Stimulated activated CD4-positive, alpha-beta T cell treated with anti-CD3 and anti-CD28 coated beads, Interleukin-2, amount 100 ng/mL, for 4 hours (primary cell): ENCODE measurements at regions not wholly inside any gene's neighbourhood (a gene's known extent, or its start where the extent isn't known, plus 50 kb on each side); places are given as distances from the start of the nearest gene placed in this dataset.
A peak's percentile ranks its signal among the peaks of the same experiment; 100 is the strongest.

Experiments used
- DNase-seq: peaks from one replicate; pipeline ENCODE4 v3.0.0-alpha.2; 2020; ENCODE audit warnings: low read depth

- DNase-seq: no peak
Measured at GRCh38 chr20:57082357-57082945, 184.0 kb downstream of the BMP7 start.

- no peak for DNase-seq
Measured at GRCh38 chr20:57083072-57083471, 183.4 kb downstream of the BMP7 start.

- DNase-seq: no peak
Measured at GRCh38 chr20:57086066-57086465, 180.4 kb downstream of the BMP7 start.

- DNase-seq: no peak
Measured at GRCh38 chr20:57087102-57087501, 179.3 kb downstream of the BMP7 start.

GRCh38 chr20:57087705-57088104, 178.7 kb downstream of the BMP7 start:
- no peak for DNase-seq

- no peak for DNase-seq
Measured at GRCh38 chr20:57088436-57088835, 178.0 kb downstream of the BMP7 start.

- DNase-seq: peak; percentile 13
Measured at GRCh38 chr20:57089699-57090144, 176.7 kb downstream of the BMP7 start.

- no peak for DNase-seq
Measured at GRCh38 chr20:57090590-57091560, 175.6 kb downstream of the BMP7 start.

GRCh38 chr20:57091748-57092111, 174.7 kb downstream of the BMP7 start:
- DNase-seq: no peak

- DNase-seq: peak; percentile 16
Measured at GRCh38 chr20:57092112-57092899, 174.1 kb downstream of the BMP7 start.

GRCh38 chr20:57092900-57093530, 173.4 kb downstream of the BMP7 start:
- no peak for DNase-seq

GRCh38 chr20:57093766-57094165, 172.7 kb downstream of the BMP7 start:
- no peak for DNase-seq

- DNase-seq: no peak
Measured at GRCh38 chr20:57094252-57094891, 172.1 kb downstream of the BMP7 start.

GRCh38 chr20:57094991-57095390, 171.4 kb downstream of the BMP7 start:
- no peak for DNase-seq

- no peak for DNase-seq
Measured at GRCh38 chr20:57095426-57095825, 171.0 kb downstream of the BMP7 start.

- DNase-seq: no peak
Measured at GRCh38 chr20:57097245-57097915, 169.1 kb downstream of the BMP7 start.

GRCh38 chr20:57102160-57102559, 164.3 kb downstream of the BMP7 start:
- DNase-seq: no peak

GRCh38 chr20:57102566-57102965, 163.9 kb downstream of the BMP7 start:
- no peak for DNase-seq

GRCh38 chr20:57103146-57103800, 163.2 kb downstream of the BMP7 start:
- no peak for DNase-seq

- no peak for DNase-seq
Measured at GRCh38 chr20:57104113-57104512, 162.3 kb downstream of the BMP7 start.
